Testis (tissue), 2 donors: ENCODE measurements at regions not wholly inside any gene's neighbourhood (a gene's known extent, or its start where the extent isn't known, plus 50 kb on each side); places are given as distances from the start of the nearest gene placed in this dataset.

Experiments
- DNase-seq: peaks from one replicate; pipeline ENCODE4 v3.0.0-alpha.2; 2019
- H3K27ac ChIP-seq, 2 donors: fragments of 200-600 bp; sonication (generic); one replicate each; pipeline ENCODE4 v1.5.1; 2019
- H3K27me3 ChIP-seq: fragments of 200-600 bp; sonication (generic); one replicate; pipeline ENCODE4 v1.5.1; 2019
- H3K36me3 ChIP-seq: fragments of 200-600 bp; sonication (generic); one replicate; pipeline ENCODE4 v1.5.1; 2017; ENCODE audit warnings: low read depth; ENCODE audit errors: missing control alignments
- H3K4me1 ChIP-seq: fragments of 200-600 bp; sonication (generic); one replicate; pipeline ENCODE4 v1.5.1; 2019
- H3K4me3 ChIP-seq, 2 donors: fragments of 200-600 bp; sonication (generic); one replicate each; pipeline ENCODE4 v1.5.1; 2017 to 2019
- H3K9me3 ChIP-seq: fragments of 200-600 bp; sonication (generic); one replicate; pipeline ENCODE4 v1.5.1; 2017
- POLR2A ChIP-seq: fragments of 450-650 bp; IDR thresholded peaks from one replicate; pipeline ENCODE4 v1.6.1; 2017; ENCODE audit warnings: antibody characterized with exemption, mild to moderate bottlenecking, moderate library complexity
- whole genome bisulfite sequencing, 2 donors: methylation state at CpG; one replicate each; pipeline ENCODE4 v1.1.5; 2018; 5-methylcytosine and 5-hydroxymethylcytosine counted together
- intact Hi-C: fragments of 100-400 bp; cut with DNase I; formaldehyde crosslinking; loops from one replicate; pipeline ENCODE4 v1.15.1; 2023; ENCODE audit warnings: low total_unique reads
- TF ChIP-seq, protein P1 (sequence below), 3 experiments: fragments of 450-650 bp in 2 of 3; fragments of 200-600 bp in 1 of 3; sonication (generic) in 1 of 3; IDR thresholded peaks; one replicate each; pipeline ENCODE4 v1.5.1; 2016 to 2019; ENCODE audit warnings: antibody characterized with exemption in 3 of 3, mild to moderate bottlenecking in 2 of 3, moderate library complexity in 1 of 3

DNA sequence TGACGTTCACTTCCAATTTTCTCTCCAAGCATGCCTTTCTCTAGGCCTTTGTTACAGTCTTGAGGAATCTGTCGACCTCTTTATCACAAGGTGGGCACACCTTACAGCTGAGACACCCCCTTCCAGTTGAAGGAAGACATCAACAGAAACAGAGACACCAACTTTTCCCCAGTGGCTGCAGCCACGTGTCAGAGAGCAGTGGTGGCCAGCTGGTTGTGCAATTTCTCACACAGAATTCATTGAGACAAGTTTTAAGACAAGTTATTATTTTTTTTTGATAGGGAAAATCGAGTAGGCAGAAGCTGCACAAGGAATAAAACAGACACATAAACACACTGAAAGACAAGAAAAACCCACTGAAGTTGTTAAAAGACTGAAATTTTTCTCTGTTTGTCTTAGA is 436.7 kb upstream of the MDFIC2 start:
- Histone ChIP-seq H3K4me3 (no peak overlapping the region), H3K9me3 (no peaks in the 10 kb centered on the region)
- TF ChIP-seq POLR2A, result no peak
- TF ChIP-seq, protein P1, sequence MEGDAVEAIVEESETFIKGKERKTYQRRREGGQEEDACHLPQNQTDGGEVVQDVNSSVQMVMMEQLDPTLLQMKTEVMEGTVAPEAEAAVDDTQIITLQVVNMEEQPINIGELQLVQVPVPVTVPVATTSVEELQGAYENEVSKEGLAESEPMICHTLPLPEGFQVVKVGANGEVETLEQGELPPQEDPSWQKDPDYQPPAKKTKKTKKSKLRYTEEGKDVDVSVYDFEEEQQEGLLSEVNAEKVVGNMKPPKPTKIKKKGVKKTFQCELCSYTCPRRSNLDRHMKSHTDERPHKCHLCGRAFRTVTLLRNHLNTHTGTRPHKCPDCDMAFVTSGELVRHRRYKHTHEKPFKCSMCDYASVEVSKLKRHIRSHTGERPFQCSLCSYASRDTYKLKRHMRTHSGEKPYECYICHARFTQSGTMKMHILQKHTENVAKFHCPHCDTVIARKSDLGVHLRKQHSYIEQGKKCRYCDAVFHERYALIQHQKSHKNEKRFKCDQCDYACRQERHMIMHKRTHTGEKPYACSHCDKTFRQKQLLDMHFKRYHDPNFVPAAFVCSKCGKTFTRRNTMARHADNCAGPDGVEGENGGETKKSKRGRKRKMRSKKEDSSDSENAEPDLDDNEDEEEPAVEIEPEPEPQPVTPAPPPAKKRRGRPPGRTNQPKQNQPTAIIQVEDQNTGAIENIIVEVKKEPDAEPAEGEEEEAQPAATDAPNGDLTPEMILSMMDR (IDR thresholded peaks at IDR 0.05), result no peak

DNA sequence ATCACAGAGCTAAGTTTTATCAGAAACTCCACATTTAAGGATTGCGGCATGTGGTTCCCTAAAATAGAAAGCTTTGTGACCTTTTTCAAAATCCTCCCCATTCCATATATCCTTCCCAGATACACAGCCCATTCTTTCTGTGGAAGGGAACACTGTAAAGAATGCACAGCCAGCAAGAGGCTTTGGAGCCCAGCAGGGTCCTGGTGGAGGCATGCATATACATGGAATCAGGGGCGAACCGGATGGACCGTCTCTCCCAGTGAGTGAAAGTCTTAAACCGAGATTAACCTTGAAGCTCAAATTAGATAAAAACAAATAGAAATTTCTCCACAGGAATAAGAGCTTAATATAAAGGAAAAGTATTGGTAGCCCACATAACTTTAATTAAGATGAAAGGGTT is 436.2 kb upstream of the MDFIC2 start:
- 84 to 86% methylated on average over 4 to 5 of the region's 5 CpGs for WGBS, 2 donors
- H3K27ac ChIP-seq, result no peak overlapping the region
- H3K4me1 ChIP-seq, result no peaks in the 10 kb centered on the region

More for the DNA sequence above, 436.7 kb upstream of the MDFIC2 start:
- intact Hi-C loops, result no loop called here
- H3K36me3 ChIP-seq, result no peaks in the 10 kb centered on the region
- H3K27ac ChIP-seq, result no peak overlapping the region
- H3K4me1 ChIP-seq, result no peaks in the 10 kb centered on the region
- 63 to 69% methylated on average over 4 of the region's 4 CpGs for WGBS, 2 donors
- DNase-seq, result no peak
- no peaks in the 10 kb centered on the region for H3K27me3 ChIP-seq

DNA sequence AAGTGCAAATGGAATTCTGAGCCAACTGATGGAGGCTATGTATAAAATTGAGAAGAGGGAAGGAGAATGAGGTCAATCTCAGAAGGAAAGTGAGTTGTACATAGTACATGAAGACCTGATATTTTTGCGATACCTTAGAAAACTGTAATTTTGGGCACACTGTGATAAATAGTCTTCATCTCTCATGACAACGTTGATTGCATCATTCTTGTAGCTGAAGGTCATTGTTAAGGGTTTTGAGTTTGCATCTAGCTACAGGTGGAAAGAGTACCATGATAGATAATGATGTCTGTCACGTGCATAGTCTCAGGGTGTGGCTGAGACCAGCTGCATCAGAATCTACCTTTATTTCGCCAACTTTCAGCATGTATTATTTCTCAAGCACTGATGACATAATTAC is 435.4 kb upstream of the MDFIC2 start:
- DNase-seq, result no peak
- Histone ChIP-seq H3K36me3 (no peaks in the 10 kb centered on the region), H3K27ac (no peak overlapping the region), H3K4me3 (no peak overlapping the region), H3K27me3 (no peaks in the 10 kb centered on the region), H3K4me1 (no peaks in the 10 kb centered on the region), H3K9me3 (no peaks in the 10 kb centered on the region)
- 74% methylated on average over 4 of the region's 4 CpGs for WGBS, 2 donors
- TF ChIP-seq, protein P1 (IDR thresholded peaks at IDR 0.05), result no peak
- no peak for TF ChIP-seq POLR2A
- intact Hi-C loops, result no loop called here

More for the DNA sequence above, 436.2 kb upstream of the MDFIC2 start:
- Histone ChIP-seq H3K9me3 (no peaks in the 10 kb centered on the region), H3K36me3 (no peaks in the 10 kb centered on the region), H3K27me3 (no peaks in the 10 kb centered on the region), H3K4me3 (no peak overlapping the region)
- intact Hi-C loops, result no loop called here
- TF ChIP-seq, protein P1 (IDR thresholded peaks at IDR 0.05), result no peak
- TF ChIP-seq POLR2A, result no peak
- DNase-seq, result no peak

DNA sequence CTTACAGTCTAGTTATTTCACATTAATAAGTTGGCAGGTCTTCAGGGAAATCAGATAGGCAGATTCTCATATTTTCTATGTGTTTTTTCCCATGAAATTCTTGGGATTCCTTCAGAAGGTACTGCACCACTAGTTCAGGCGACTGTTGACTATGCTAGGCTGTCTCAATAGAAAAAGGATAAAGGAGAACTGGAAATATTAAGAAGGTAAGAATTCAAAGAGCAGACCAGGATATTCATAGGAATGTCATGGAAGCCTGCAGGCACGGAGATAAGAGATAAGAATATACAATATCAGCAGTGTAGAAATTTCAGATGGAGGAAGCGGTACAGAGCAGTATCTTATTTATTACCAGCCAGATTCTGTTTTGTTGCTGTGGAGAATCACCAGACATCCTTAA is 432.1 kb upstream of the MDFIC2 start:
- intact Hi-C loops, result no loop called here
- H3K27ac ChIP-seq, result no peak overlapping the region
- no peaks in the 10 kb centered on the region for H3K36me3 ChIP-seq
- 72 to 73% methylated on average over 3 of the region's 3 CpGs for WGBS, 2 donors
- no peak for DNase-seq
- no peaks in the 10 kb centered on the region for H3K4me1 ChIP-seq
- H3K27me3 ChIP-seq, result no peaks in the 10 kb centered on the region
- H3K4me3 ChIP-seq, result no peak overlapping the region
- H3K9me3 ChIP-seq, result no peaks in the 10 kb centered on the region
- TF ChIP-seq, protein P1 (IDR thresholded peaks at IDR 0.05), result no peak
- TF ChIP-seq POLR2A, result no peak

DNA sequence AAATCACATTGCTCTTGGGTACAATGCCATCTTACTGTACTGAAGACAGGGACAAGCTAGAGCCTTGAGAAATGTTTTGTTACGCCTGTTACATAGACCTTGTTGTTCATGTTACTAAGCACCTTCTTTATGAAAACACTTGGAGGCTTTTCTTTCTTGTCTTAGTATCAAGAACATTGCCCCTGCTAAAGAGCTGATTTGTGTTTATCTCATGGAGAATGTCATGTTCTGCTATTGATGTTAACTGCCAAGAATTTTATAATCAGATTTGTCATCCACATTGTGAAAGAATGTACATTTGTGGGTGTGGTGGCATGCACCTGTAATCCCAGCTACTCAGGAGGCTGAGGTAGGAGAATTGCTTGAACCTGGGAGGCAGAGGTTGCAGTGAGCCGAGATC is 431.3 kb upstream of the MDFIC2 start:
- no peak for DNase-seq
- Histone ChIP-seq H3K4me1 (no peaks in the 10 kb centered on the region), H3K27ac (no peak overlapping the region), H3K27me3 (no peaks in the 10 kb centered on the region), H3K4me3 (no peak overlapping the region), H3K36me3 (no peaks in the 10 kb centered on the region), H3K9me3 (no peaks in the 10 kb centered on the region)
- intact Hi-C loops, result no loop called here
- 91 to 97% methylated on average over 2 of the region's 2 CpGs for WGBS, 2 donors
- TF ChIP-seq, protein P1 (IDR thresholded peaks at IDR 0.05), result no peak
